K562 (cell line): ENCODE measurements at regions not wholly inside any gene's neighbourhood (a gene's known extent, or its start where the extent isn't known, plus 50 kb on each side); places are given as distances from the start of the nearest gene placed in this dataset.

Experiments
- FOXP1 ChIP-seq: sonication (generic); formaldehyde crosslinking; IDR thresholded peaks from 2 replicates; pipeline ENCODE4 v1.8.0; 2022; ENCODE audit warnings: mild to moderate bottlenecking, missing genetic modification reagents
- HBP1 ChIP-seq: fragments of 450-650 bp; formaldehyde crosslinking; IDR thresholded peaks from 2 replicates; pipeline ENCODE4 v1.4.0; 2022; ENCODE audit warnings: missing genetic modification characterization
- TEAD4 ChIP-seq, 2 experiments: sonication (generic) in 1 of 2; formaldehyde crosslinking in 1 of 2; IDR thresholded peaks; 2 replicates each; pipeline versions ENCODE4 v1.6.1 to v1.8.0; 2012 to 2022; ENCODE audit warnings: borderline replicate concordance in 1 of 2, inconsistent platforms in 1 of 2, low read length in 1 of 2, mild to moderate bottlenecking in 1 of 2, missing genetic modification reagents in 1 of 2
- ZNF764 ChIP-seq: fragments of 250-450 bp; sonication (Bioruptor Pico); IDR thresholded peaks from 2 replicates; pipeline ENCODE4 v1.4.0; 2020; ENCODE audit warnings: low read depth, mild to moderate bottlenecking, moderate library complexity

GRCh38 chr7:68984306-68984705, 614.0 kb upstream of the AUTS2 start:
- TF ChIP-seq ZNF764 = no peak
- no peak for TF ChIP-seq HBP1
- TF ChIP-seq TEAD4 (IDR thresholded peaks at IDR 0.05; ENCODE audit: low read length) = no peak
- TF ChIP-seq TEAD4 (CRISPR knock-in tag; IDR thresholded peaks at IDR 0.05; ENCODE audit: borderline replicate concordance) = no peak
- no peak for TF ChIP-seq FOXP1 (CRISPR knock-in tag)
